ENCODE measurements at regions not wholly inside any gene's neighbourhood (a gene's known extent, or its start where the extent isn't known, plus 50 kb on each side); places are given as distances from the start of the nearest gene placed in this dataset.

DNA sequence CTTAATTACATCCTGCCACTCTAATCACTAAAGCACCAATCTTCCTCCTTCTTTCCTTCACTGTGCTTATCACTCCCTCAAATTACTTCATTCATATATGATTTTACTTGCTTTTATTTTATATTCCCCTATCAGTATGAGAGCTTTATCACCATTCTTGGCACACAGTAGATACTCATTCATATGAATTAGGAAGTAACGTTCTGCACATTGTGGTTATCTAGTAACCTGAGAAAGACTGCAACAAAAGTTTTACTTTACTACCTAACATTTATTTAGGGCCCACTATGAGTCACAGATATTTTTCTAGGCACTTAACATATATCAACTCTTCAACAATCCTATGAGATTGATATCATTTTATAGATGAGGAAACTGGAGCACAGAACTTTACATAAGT lies 1559.9 kb upstream of the TENM4 start:
- H3K23me2 ChIP-seq (ENCODE audit: low read depth, low read length), result no peaks in the 10 kb centered on the region
- CTCF ChIA-PET (ENCODE audit: partially characterized antibody), result no interaction called here
- H3K14ac ChIP-seq (ENCODE audit: insufficient read length), result no peak overlapping the region
- DNase-seq (ENCODE audit: low read depth in 1 of 2, low spot score in 2 of 2), result no peak
- no peak overlapping the region for H3K9ac ChIP-seq (replicated peaks in 1 of 4; ENCODE audit: extremely low read depth in 1 of 4, low read depth in 3 of 4, low read length in 3 of 4)
- H2BK120ac ChIP-seq (replicated peaks; ENCODE audit: low read depth, low read length), result no peak overlapping the region
- no peaks in the 10 kb centered on the region for H3K9me3 ChIP-seq (ENCODE audit: insufficient read depth in 2 of 2, low read depth in 1 of 2, low read length in 1 of 2)
- H3K4me3 ChIP-seq (ENCODE audit: extremely low read depth in 1 of 4, insufficient read depth in 2 of 4, low read depth in 3 of 4, low read length in 4 of 4), result no peak overlapping the region
- H4K20me1 ChIP-seq (replicated peaks in 1 of 2; ENCODE audit: control insufficient read depth in 1 of 2, insufficient read depth in 2 of 2, low read length in 2 of 2), result no peaks in the 10 kb centered on the region
- H2BK20ac ChIP-seq (ENCODE audit: low read length), result no peak overlapping the region
- no peak overlapping the region for H3K27ac ChIP-seq (ENCODE audit: low read depth, low read length)
- no peak overlapping the region for H3K4me2 ChIP-seq (ENCODE audit: insufficient read depth in 1 of 2, low read depth in 2 of 2, low read length in 2 of 2)
- H4K91ac ChIP-seq (replicated peaks; ENCODE audit: insufficient read length, low read length), result no peak overlapping the region
- peaks cover 0 to 3% (median 0%) of the 10 kb centered on the region in 4 experiments; a peak in 2 of 7 replicates for H3K4me1 ChIP-seq (replicated peaks in 1 of 4; ENCODE audit: control insufficient read depth in 3 of 4, insufficient read depth in 4 of 4, low read length in 3 of 4)
- no peak overlapping the region for H3K56ac ChIP-seq (replicated peaks; ENCODE audit: insufficient read length, low read depth, low read length)
- no peak overlapping the region for H4K8ac ChIP-seq (ENCODE audit: extremely low read depth, insufficient read depth, low read length)
- no peak overlapping the region for H2BK5ac ChIP-seq (ENCODE audit: low read depth, low read length)
- POLR2A ChIA-PET (ENCODE audit: partially characterized antibody), result no interaction called here
- no peak overlapping the region for H2BK15ac ChIP-seq (ENCODE audit: low read length)
- H3K79me2 ChIP-seq (ENCODE audit: control insufficient read depth in 1 of 2, insufficient read depth in 2 of 2, low read length in 2 of 2), result no peaks in the 10 kb centered on the region
- H3K79me1 ChIP-seq (ENCODE audit: low read depth, low read length), result no peaks in the 10 kb centered on the region
- 88% methylated on average over 1 of the region's 1 CpG; no CpG with 5 or more reads in 1 of the 2 experiments for WGBS, 2 experiments (ENCODE audit: extremely low coverage in 1 of 2, insufficient coverage in 1 of 2, insufficient read length in 1 of 2, insufficient replicate concordance in 2 of 2, low coverage in 1 of 2, low lambda C conversion rate in 2 of 2, missing lambda C conversion rate in 1 of 2)
- no peak overlapping the region for H3K18ac ChIP-seq (ENCODE audit: extremely low read depth, low read length)
- H3K36me3 ChIP-seq (ENCODE audit: control insufficient read depth in 2 of 4, insufficient read depth in 4 of 4, low read length in 3 of 4), result no peaks in the 10 kb centered on the region
- H3K4ac ChIP-seq (replicated peaks; ENCODE audit: insufficient read length, low read depth, low read length), result no peak overlapping the region
- no peak overlapping the region for H2AK5ac ChIP-seq (ENCODE audit: low read depth, low read length)
- H3K23ac ChIP-seq (ENCODE audit: insufficient read length), result no peak overlapping the region
- H2AFZ ChIP-seq (ENCODE audit: low read length), result no peak overlapping the region
- no peak for FAIRE-seq
- no peaks in the 10 kb centered on the region for H3K27me3 ChIP-seq (replicated peaks in 1 of 4; ENCODE audit: control insufficient read depth in 3 of 4, extremely low read depth in 1 of 4, insufficient read depth in 3 of 4, low read length in 3 of 4)
- no peak overlapping the region for H2BK12ac ChIP-seq (ENCODE audit: low read depth, low read length)
- H4K5ac ChIP-seq (ENCODE audit: insufficient read length, low read depth, low read length), result no peak overlapping the region
- TF ChIP-seq, protein P1, sequence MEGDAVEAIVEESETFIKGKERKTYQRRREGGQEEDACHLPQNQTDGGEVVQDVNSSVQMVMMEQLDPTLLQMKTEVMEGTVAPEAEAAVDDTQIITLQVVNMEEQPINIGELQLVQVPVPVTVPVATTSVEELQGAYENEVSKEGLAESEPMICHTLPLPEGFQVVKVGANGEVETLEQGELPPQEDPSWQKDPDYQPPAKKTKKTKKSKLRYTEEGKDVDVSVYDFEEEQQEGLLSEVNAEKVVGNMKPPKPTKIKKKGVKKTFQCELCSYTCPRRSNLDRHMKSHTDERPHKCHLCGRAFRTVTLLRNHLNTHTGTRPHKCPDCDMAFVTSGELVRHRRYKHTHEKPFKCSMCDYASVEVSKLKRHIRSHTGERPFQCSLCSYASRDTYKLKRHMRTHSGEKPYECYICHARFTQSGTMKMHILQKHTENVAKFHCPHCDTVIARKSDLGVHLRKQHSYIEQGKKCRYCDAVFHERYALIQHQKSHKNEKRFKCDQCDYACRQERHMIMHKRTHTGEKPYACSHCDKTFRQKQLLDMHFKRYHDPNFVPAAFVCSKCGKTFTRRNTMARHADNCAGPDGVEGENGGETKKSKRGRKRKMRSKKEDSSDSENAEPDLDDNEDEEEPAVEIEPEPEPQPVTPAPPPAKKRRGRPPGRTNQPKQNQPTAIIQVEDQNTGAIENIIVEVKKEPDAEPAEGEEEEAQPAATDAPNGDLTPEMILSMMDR (IDR thresholded peaks at IDR 0.05; ENCODE audit: control extremely low read depth in 1 of 3, insufficient read depth in 1 of 3, low read depth in 1 of 3, low read length in 3 of 3), result no peak
- TF ChIP-seq BACH1 (IDR thresholded peaks at IDR 0.05; ENCODE audit: low read length) (no peak), GTF2F1 (IDR thresholded peaks at IDR 0.05; ENCODE audit: borderline replicate concordance, low read depth, low read length) (no peak), EGR1 (IDR thresholded peaks at IDR 0.05; ENCODE audit: borderline replicate concordance, low read depth, low read length) (no peak), TBP (IDR thresholded peaks at IDR 0.05; ENCODE audit: low read depth, low read length) (no peak), KDM4A (IDR thresholded peaks at IDR 0.05; ENCODE audit: low read depth, low read length, severe bottlenecking) (no peak), CHD1 (IDR thresholded peaks at IDR 0.05; ENCODE audit: low read depth, low read length) (no peak), CREB1 (IDR thresholded peaks at IDR 0.05) (no peak), HDAC2 (IDR thresholded peaks at IDR 0.05; ENCODE audit: borderline replicate concordance in 1 of 2, low read depth in 2 of 2, low read length in 2 of 2) (no peak)
- TF ChIP-seq, protein P2, sequence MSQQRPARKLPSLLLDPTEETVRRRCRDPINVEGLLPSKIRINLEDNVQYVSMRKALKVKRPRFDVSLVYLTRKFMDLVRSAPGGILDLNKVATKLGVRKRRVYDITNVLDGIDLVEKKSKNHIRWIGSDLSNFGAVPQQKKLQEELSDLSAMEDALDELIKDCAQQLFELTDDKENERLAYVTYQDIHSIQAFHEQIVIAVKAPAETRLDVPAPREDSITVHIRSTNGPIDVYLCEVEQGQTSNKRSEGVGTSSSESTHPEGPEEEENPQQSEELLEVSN (IDR thresholded peaks at IDR 0.05), result no peak
- TF ChIP-seq, protein P3, sequence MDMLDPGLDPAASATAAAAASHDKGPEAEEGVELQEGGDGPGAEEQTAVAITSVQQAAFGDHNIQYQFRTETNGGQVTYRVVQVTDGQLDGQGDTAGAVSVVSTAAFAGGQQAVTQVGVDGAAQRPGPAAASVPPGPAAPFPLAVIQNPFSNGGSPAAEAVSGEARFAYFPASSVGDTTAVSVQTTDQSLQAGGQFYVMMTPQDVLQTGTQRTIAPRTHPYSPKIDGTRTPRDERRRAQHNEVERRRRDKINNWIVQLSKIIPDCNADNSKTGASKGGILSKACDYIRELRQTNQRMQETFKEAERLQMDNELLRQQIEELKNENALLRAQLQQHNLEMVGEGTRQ (IDR thresholded peaks at IDR 0.05; ENCODE audit: low read length), result no peak

Data from H1 (cell line).